GM20431 (cell line): ENCODE measurements at regions not wholly inside any gene's neighbourhood (a gene's known extent, or its start where the extent isn't known, plus 50 kb on each side); places are given as distances from the start of the nearest gene placed in this dataset.
"Not testable (repeated sequence)": the region's sequence is repeated elsewhere in the genome, so short reads cannot be mapped to it uniquely, and the experiment has no call there.

ENCODE experiments used
- in situ Hi-C: fragments of 300-500 bp; cut with MseI, MboI; formaldehyde crosslinking; loops from one replicate; pipeline ENCODE4 v1.15.0; 2020; ENCODE audit warnings: low sequenced_read_pairs; ENCODE audit not compliant: unreplicated experiment

- in situ Hi-C loops = no loop called here
Measured at GRCh38 chr10:8128511-8128910, 74.0 kb downstream of the GATA3 start.

GRCh38 chr10:8129438-8129837 is 75.0 kb downstream of the GATA3 start:
- in situ Hi-C loops = no loop called here

GRCh38 chr10:8130973-8131911 is 76.8 kb downstream of the GATA3 start:
- in situ Hi-C loops = no loop called here

GRCh38 chr10:8133146-8133545 is 78.7 kb downstream of the GATA3 start:
- in situ Hi-C loops = no loop called here

GRCh38 chr10:8136736-8137135 is 82.2 kb downstream of the GATA3 start:
- in situ Hi-C loops = no loop called here

GRCh38 chr10:8137272-8137681 is 82.8 kb downstream of the GATA3 start:
- in situ Hi-C loops = no loop called here

GRCh38 chr10:8137726-8138125 is 83.2 kb downstream of the GATA3 start:
- in situ Hi-C loops = no loop called here

GRCh38 chr10:8138471-8138870 is 84.0 kb downstream of the GATA3 start:
- in situ Hi-C loops = no loop called here

- in situ Hi-C loops = no loop called here
Measured at GRCh38 chr10:8144496-8144895, 90.0 kb downstream of the GATA3 start.

GRCh38 chr10:8146650-8147049 is 92.2 kb downstream of the GATA3 start:
- in situ Hi-C loops = no loop called here

GRCh38 chr10:8149991-8150390 is 95.5 kb downstream of the GATA3 start:
- in situ Hi-C loops = no loop called here

- in situ Hi-C loops = no loop called here
Measured at GRCh38 chr10:8150401-8150905, 96.0 kb downstream of the GATA3 start.

- in situ Hi-C loops = no loop called here
Measured at GRCh38 chr10:8151086-8151485, 96.6 kb downstream of the GATA3 start.

GRCh38 chr10:8156918-8157317 is 102.4 kb downstream of the GATA3 start:
- in situ Hi-C loops = no loop called here

GRCh38 chr10:8158193-8159071 is 103.9 kb downstream of the GATA3 start:
- in situ Hi-C loops = no loop called here

- in situ Hi-C loops = no loop called here
Measured at GRCh38 chr10:8159341-8160165, 105.1 kb downstream of the GATA3 start.

GRCh38 chr10:8163824-8164223 is 109.3 kb downstream of the GATA3 start:
- in situ Hi-C loops = no loop called here

- in situ Hi-C loops = not testable (repeated sequence)
Measured at GRCh38 chr10:8164640-8165039, 110.2 kb downstream of the GATA3 start.

- in situ Hi-C loops = no loop called here
Measured at GRCh38 chr10:8168836-8169235, 114.3 kb downstream of the GATA3 start.

- in situ Hi-C loops = no loop called here
Measured at GRCh38 chr10:8171008-8171407, 116.5 kb downstream of the GATA3 start.
